Trophoblast cell (in vitro differentiated cells and primary cell): ENCODE measurements at regions not wholly inside any gene's neighbourhood (a gene's known extent, or its start where the extent isn't known, plus 50 kb on each side); places are given as distances from the start of the nearest gene placed in this dataset.

Experiments
- DNase-seq, 2 donors: peaks; one replicate each; pipeline ENCODE4 v3.0.0-alpha.2; 2016
- H2AFZ ChIP-seq: 2 replicates; pipeline ENCODE4 v1.6.1; 2013; ENCODE audit warnings: low read length, moderate library complexity, mild to moderate bottlenecking; ENCODE audit not compliant: insufficient read depth, poor library complexity
- H2AK5ac ChIP-seq: 2 replicates; pipeline ENCODE4 v1.6.1; 2013; ENCODE audit warnings: mild to moderate bottlenecking, low read length
- H2BK120ac ChIP-seq: 2 replicates; pipeline ENCODE4 v1.6.1; 2013; ENCODE audit warnings: low read length, mild to moderate bottlenecking, moderate library complexity; ENCODE audit not compliant: insufficient read depth, poor library complexity
- H2BK12ac ChIP-seq: 2 replicates; pipeline ENCODE4 v1.6.1; 2013; ENCODE audit warnings: mild to moderate bottlenecking, low read length, moderate library complexity
- H2BK5ac ChIP-seq: 2 replicates; pipeline ENCODE4 v1.6.1; 2013; ENCODE audit warnings: low read length, low read depth, moderate library complexity, mild to moderate bottlenecking; ENCODE audit not compliant: poor library complexity
- H3K14ac ChIP-seq: 2 replicates; pipeline ENCODE4 v1.6.1; 2013; ENCODE audit warnings: mild to moderate bottlenecking, low read length
- H3K18ac ChIP-seq: 2 replicates; pipeline ENCODE4 v1.6.1; 2013; ENCODE audit warnings: mild to moderate bottlenecking, low read length
- H3K23ac ChIP-seq: 2 replicates; pipeline ENCODE4 v1.6.1; 2013; ENCODE audit warnings: low read length
- H3K27ac ChIP-seq: 2 replicates; pipeline ENCODE4 v1.5.1; 2013; ENCODE audit warnings: low read depth, mild to moderate bottlenecking, inconsistent platforms, low read length, moderate library complexity
- H3K27me3 ChIP-seq: 2 replicates; pipeline ENCODE4 v1.6.1; 2013; ENCODE audit warnings: inconsistent platforms, mild to moderate bottlenecking, low read length, moderate library complexity; ENCODE audit not compliant: insufficient read depth
- H3K36me3 ChIP-seq, 2 experiments: 1 replicate in 1 of 2; 2 replicates in 1 of 2; pipeline ENCODE4 v1.6.1; 2013; ENCODE audit warnings: low read length in 2 of 2, mild to moderate bottlenecking in 2 of 2, moderate library complexity in 1 of 2; ENCODE audit not compliant: insufficient read depth in 2 of 2, control insufficient read depth in 1 of 2
- H3K4ac ChIP-seq: 2 replicates; pipeline ENCODE4 v1.6.1; 2013; ENCODE audit warnings: low read depth, mild to moderate bottlenecking, low read length, moderate library complexity
- H3K4me1 ChIP-seq, 2 experiments: 1 replicate in 1 of 2; 2 replicates in 1 of 2; pipeline ENCODE4 v1.6.1; 2013; ENCODE audit warnings: low read length in 2 of 2, mild to moderate bottlenecking in 2 of 2, moderate library complexity in 1 of 2; ENCODE audit not compliant: insufficient read depth in 2 of 2, control insufficient read depth in 1 of 2
- H3K4me2 ChIP-seq: 2 replicates; pipeline ENCODE4 v1.6.1; 2013; ENCODE audit warnings: inconsistent platforms, mild to moderate bottlenecking, low read length, moderate library complexity
- H3K4me3 ChIP-seq: 2 replicates; pipeline ENCODE4 v1.5.1; 2013; ENCODE audit warnings: mild to moderate bottlenecking, low read depth, low read length, inconsistent platforms
- H3K79me1 ChIP-seq: one replicate; pipeline ENCODE4 v1.6.1; 2013; ENCODE audit warnings: low read length
- H3K79me2 ChIP-seq: 2 replicates; pipeline ENCODE4 v1.6.1; 2013; ENCODE audit warnings: low read length, mild to moderate bottlenecking; ENCODE audit not compliant: control insufficient read depth, insufficient read depth, poor library complexity
- H3K9ac ChIP-seq: 2 replicates; pipeline ENCODE4 v1.6.1; 2013; ENCODE audit warnings: mild to moderate bottlenecking, low read length
- H3K9me3 ChIP-seq: 2 replicates; pipeline ENCODE4 v1.6.1; 2013; ENCODE audit warnings: low read depth, mild to moderate bottlenecking, control low read depth, inconsistent platforms, low read length; ENCODE audit not compliant: insufficient read depth
- H4K12ac ChIP-seq: 2 replicates; pipeline ENCODE4 v1.6.1; 2013; ENCODE audit warnings: low read depth, mild to moderate bottlenecking, low read length, moderate library complexity
- H4K8ac ChIP-seq: 2 replicates; pipeline ENCODE4 v1.6.1; 2013; ENCODE audit warnings: low read depth, mild to moderate bottlenecking, low read length, moderate library complexity
- H4K91ac ChIP-seq: one replicate; pipeline ENCODE4 v1.6.1; 2013; ENCODE audit warnings: low read depth, mild to moderate bottlenecking, low read length, moderate library complexity
- WGBS: extraction: QIAGEN DNeasy Blood & Tissue Kit; methylation state at CpG from one replicate; pipeline ENCODE4 v1.1.7; 2013; ENCODE audit warnings: missing lambda C conversion rate; ENCODE audit not compliant: insufficient read length, insufficient coverage; ENCODE audit errors: extremely low coverage; 5-methylcytosine and 5-hydroxymethylcytosine counted together

GRCh38 chr14:35221462-35221861 is 70.7 kb upstream of the PSMA6 start:
- no peaks in the 10 kb centered on the region for H3K4me1 ChIP-seq
- no CpG with 5 or more reads among the region's 3 CpGs for WGBS
- no peak overlapping the region for H4K91ac ChIP-seq
- no peak overlapping the region for H3K27ac ChIP-seq
- H2AK5ac ChIP-seq: no peak overlapping the region
- no peak overlapping the region for H3K9ac ChIP-seq
- no peak overlapping the region for H3K18ac ChIP-seq
- H3K4me2 ChIP-seq: no peak overlapping the region
- no peaks in the 10 kb centered on the region for H3K36me3 ChIP-seq
- no peak for DNase-seq
- H3K27me3 ChIP-seq: no peaks in the 10 kb centered on the region
- H3K4me3 ChIP-seq: no peak overlapping the region
- no peak overlapping the region for H4K12ac ChIP-seq
- no peaks in the 10 kb centered on the region for H3K79me1 ChIP-seq
- no peaks in the 10 kb centered on the region for H3K9me3 ChIP-seq
- H2AFZ ChIP-seq: no peak overlapping the region
- H4K8ac ChIP-seq: no peak overlapping the region
- H2BK12ac ChIP-seq: no peak overlapping the region
- H3K23ac ChIP-seq: no peak overlapping the region
- no peak overlapping the region for H3K14ac ChIP-seq
- H3K4ac ChIP-seq: no peak overlapping the region
- H3K79me2 ChIP-seq: no peaks in the 10 kb centered on the region
- H2BK5ac ChIP-seq: no peak overlapping the region
- no peak overlapping the region for H2BK120ac ChIP-seq

DNA sequence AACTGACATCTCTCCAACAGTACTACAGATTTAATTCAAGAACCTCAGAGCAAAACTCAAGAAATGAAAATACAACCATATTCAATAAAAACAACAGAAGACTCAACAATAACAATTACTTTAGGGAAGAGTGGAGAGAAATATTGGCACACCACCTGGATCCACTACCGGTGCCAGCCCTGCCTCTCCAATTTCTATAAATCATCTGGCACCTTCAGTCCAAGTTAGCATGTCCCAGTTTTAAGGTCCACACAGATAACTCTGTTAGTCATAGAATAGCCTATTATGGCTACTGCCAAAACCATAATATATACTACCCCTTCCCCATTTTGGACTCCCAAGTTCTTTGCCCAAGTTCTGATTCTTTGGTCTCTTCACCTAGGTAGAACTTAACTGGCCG is 69.9 kb upstream of the PSMA6 start:
- H3K4me2 ChIP-seq: no peak overlapping the region
- no peak overlapping the region for H2BK5ac ChIP-seq
- no peak overlapping the region for H3K23ac ChIP-seq
- WGBS: no CpG with 5 or more reads among the region's 2 CpGs
- H4K8ac ChIP-seq: no peak overlapping the region
- H2BK120ac ChIP-seq: no peak overlapping the region
- H3K9ac ChIP-seq: no peak overlapping the region
- H3K4me3 ChIP-seq: no peak overlapping the region
- no peaks in the 10 kb centered on the region for H3K9me3 ChIP-seq
- H3K79me1 ChIP-seq: no peaks in the 10 kb centered on the region
- no peak overlapping the region for H3K14ac ChIP-seq
- no peak overlapping the region for H3K27ac ChIP-seq
- no peak overlapping the region for H4K91ac ChIP-seq
- no peaks in the 10 kb centered on the region for H3K79me2 ChIP-seq
- no peaks in the 10 kb centered on the region for H3K27me3 ChIP-seq
- H3K4ac ChIP-seq: no peak overlapping the region
- H2AK5ac ChIP-seq: no peak overlapping the region
- no peak overlapping the region for H2BK12ac ChIP-seq
- H4K12ac ChIP-seq: no peak overlapping the region
- no peak overlapping the region for H2AFZ ChIP-seq
- H3K36me3 ChIP-seq: no peaks in the 10 kb centered on the region
- no peak for DNase-seq
- no peak overlapping the region for H3K18ac ChIP-seq
- H3K4me1 ChIP-seq: no peaks in the 10 kb centered on the region

DNA sequence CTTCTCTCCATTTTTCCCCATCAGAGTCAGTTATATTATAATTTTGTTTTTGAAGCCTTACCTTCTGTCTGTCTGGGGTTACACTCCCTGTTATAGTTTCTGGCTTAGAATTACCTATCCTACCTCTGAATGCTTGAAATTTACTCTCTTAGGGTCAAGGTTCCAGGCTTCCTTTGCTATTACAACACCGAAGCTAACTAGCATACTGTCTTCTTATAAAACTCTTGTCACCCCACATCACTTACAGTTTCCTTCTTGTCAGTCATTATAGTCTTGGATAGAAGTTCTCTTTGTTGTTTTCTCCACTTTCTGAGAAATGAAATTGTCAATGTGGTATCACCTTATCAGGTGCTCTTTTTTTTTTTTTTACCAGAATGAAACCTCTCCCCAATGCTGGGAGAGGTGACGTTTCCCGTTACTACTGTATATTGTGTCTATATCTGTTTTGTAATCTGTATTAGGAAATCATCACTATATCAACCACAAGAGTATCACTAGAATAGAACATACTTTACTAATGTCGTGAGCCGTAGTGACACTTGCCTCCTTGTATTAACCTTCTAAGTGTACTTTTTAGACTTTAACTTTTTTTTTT is 69.2 kb upstream of the PSMA6 start:
- Histone ChIP-seq H3K4ac (no peak overlapping the region), H2BK5ac (no peak overlapping the region), H2BK120ac (no peak overlapping the region), H4K8ac (no peak overlapping the region), H3K79me1 (no peaks in the 10 kb centered on the region), H3K9me3 (no peaks in the 10 kb centered on the region), H3K18ac (no peak overlapping the region), H3K27me3 (no peaks in the 10 kb centered on the region), H3K9ac (no peak overlapping the region), H3K36me3 (no peaks in the 10 kb centered on the region), H3K23ac (no peak overlapping the region), H2AK5ac (no peak overlapping the region), H2AFZ (no peak overlapping the region), H3K4me3 (no peak overlapping the region), H3K79me2 (no peaks in the 10 kb centered on the region), H3K27ac (no peak overlapping the region), H3K14ac (no peak overlapping the region), H3K4me1 (no peaks in the 10 kb centered on the region), H4K91ac (no peak overlapping the region), H4K12ac (no peak overlapping the region), H2BK12ac (no peak overlapping the region), H3K4me2 (no peak overlapping the region)
- WGBS: no CpG with 5 or more reads among the region's 5 CpGs
- no peak for DNase-seq

- H3K27me3 ChIP-seq: no peaks in the 10 kb centered on the region
Measured at GRCh38 chr14:35223927-35224326, 68.3 kb upstream of the PSMA6 start.

More at GRCh38 chr14:35223927-35224326, 68.3 kb upstream of the PSMA6 start:
- Histone ChIP-seq H3K18ac (no peak overlapping the region), H3K79me1 (no peaks in the 10 kb centered on the region), H3K9me3 (no peaks in the 10 kb centered on the region), H4K12ac (no peak overlapping the region), H3K23ac (no peak overlapping the region), H3K27ac (no peak overlapping the region), H3K9ac (no peak overlapping the region), H2BK12ac (no peak overlapping the region), H3K4me3 (no peak overlapping the region), H3K4ac (no peak overlapping the region), H3K4me1 (no peaks in the 10 kb centered on the region), H2BK120ac (no peak overlapping the region), H3K14ac (no peak overlapping the region), H4K8ac (no peak overlapping the region), H4K91ac (no peak overlapping the region), H3K36me3 (no peaks in the 10 kb centered on the region), H2AK5ac (no peak overlapping the region), H3K79me2 (no peaks in the 10 kb centered on the region), H2AFZ (no peak overlapping the region), H3K4me2 (no peak overlapping the region), H2BK5ac (no peak overlapping the region)
- DNase-seq: no peak
